ENCODE measurements at regions not wholly inside any gene's neighbourhood (a gene's known extent, or its start where the extent isn't known, plus 50 kb on each side); places are given as distances from the start of the nearest gene placed in this dataset.

- TF ChIP-seq SIN3A (IDR thresholded peaks at IDR 0.05; ENCODE audit: borderline replicate concordance, insufficient read depth, low read length) (no peak), TAF1 (IDR thresholded peaks at IDR 0.05; ENCODE audit: borderline replicate concordance, insufficient read depth, low read length) (no peak), POLR2AphosphoS5 (IDR thresholded peaks at IDR 0.05; ENCODE audit: low read depth, low read length) (no peak), REST (IDR thresholded peaks at IDR 0.05; ENCODE audit: insufficient read depth in 1 of 2, low read depth in 2 of 2, low read length in 2 of 2) (no peak), FOXP2 (optimal IDR thresholded peaks at IDR 0.05; ENCODE audit: borderline replicate concordance, extremely low read depth, extremely low read length, insufficient read depth) (no peak)
Measured at GRCh38 chr17:36755586-36755985, 154.2 kb downstream of the MRM1 start.

- no peak for TF ChIP-seq POLR2AphosphoS5 (IDR thresholded peaks at IDR 0.05; ENCODE audit: low read depth, low read length)
- no peak for TF ChIP-seq REST (IDR thresholded peaks at IDR 0.05; ENCODE audit: insufficient read depth in 1 of 2, low read depth in 2 of 2, low read length in 2 of 2)
- no peak for TF ChIP-seq SIN3A (IDR thresholded peaks at IDR 0.05; ENCODE audit: borderline replicate concordance, insufficient read depth, low read length)
- no peak for TF ChIP-seq FOXP2 (optimal IDR thresholded peaks at IDR 0.05; ENCODE audit: borderline replicate concordance, extremely low read depth, extremely low read length, insufficient read depth)
- no peak for TF ChIP-seq TAF1 (IDR thresholded peaks at IDR 0.05; ENCODE audit: borderline replicate concordance, insufficient read depth, low read length)
Measured at GRCh38 chr17:36756695-36757094, 155.3 kb downstream of the MRM1 start.

GRCh38 chr17:36760425-36760824, 159.0 kb downstream of the MRM1 start:
- TF ChIP-seq POLR2AphosphoS5 (IDR thresholded peaks at IDR 0.05; ENCODE audit: low read depth, low read length) = no peak
- TF ChIP-seq TAF1 (IDR thresholded peaks at IDR 0.05; ENCODE audit: borderline replicate concordance, insufficient read depth, low read length) = no peak
- no peak for TF ChIP-seq SIN3A (IDR thresholded peaks at IDR 0.05; ENCODE audit: borderline replicate concordance, insufficient read depth, low read length)
- TF ChIP-seq FOXP2 (optimal IDR thresholded peaks at IDR 0.05; ENCODE audit: borderline replicate concordance, extremely low read depth, extremely low read length, insufficient read depth) = no peak
- no peak for TF ChIP-seq REST (IDR thresholded peaks at IDR 0.05; ENCODE audit: insufficient read depth in 1 of 2, low read depth in 2 of 2, low read length in 2 of 2)

- TF ChIP-seq TAF1 (IDR thresholded peaks at IDR 0.05; ENCODE audit: borderline replicate concordance, insufficient read depth, low read length) (no peak), FOXP2 (optimal IDR thresholded peaks at IDR 0.05; ENCODE audit: borderline replicate concordance, extremely low read depth, extremely low read length, insufficient read depth) (no peak), POLR2AphosphoS5 (IDR thresholded peaks at IDR 0.05; ENCODE audit: low read depth, low read length) (no peak), SIN3A (IDR thresholded peaks at IDR 0.05; ENCODE audit: borderline replicate concordance, insufficient read depth, low read length) (no peak), REST (IDR thresholded peaks at IDR 0.05; ENCODE audit: insufficient read depth in 1 of 2, low read depth in 2 of 2, low read length in 2 of 2) (no peak)
Measured at GRCh38 chr17:36761203-36761950, 160.0 kb downstream of the MRM1 start.
